NCI-H226 (cell line): ENCODE measurements at regions not wholly inside any gene's neighbourhood (a gene's known extent, or its start where the extent isn't known, plus 50 kb on each side); places are given as distances from the start of the nearest gene placed in this dataset.
"Not testable (repeated sequence)": the region's sequence is repeated elsewhere in the genome, so short reads cannot be mapped to it uniquely, and the experiment has no call there.

Experiments
- DNase-seq: peaks from one replicate; pipeline ENCODE4 v3.0.0-alpha.2; 2015

DNA sequence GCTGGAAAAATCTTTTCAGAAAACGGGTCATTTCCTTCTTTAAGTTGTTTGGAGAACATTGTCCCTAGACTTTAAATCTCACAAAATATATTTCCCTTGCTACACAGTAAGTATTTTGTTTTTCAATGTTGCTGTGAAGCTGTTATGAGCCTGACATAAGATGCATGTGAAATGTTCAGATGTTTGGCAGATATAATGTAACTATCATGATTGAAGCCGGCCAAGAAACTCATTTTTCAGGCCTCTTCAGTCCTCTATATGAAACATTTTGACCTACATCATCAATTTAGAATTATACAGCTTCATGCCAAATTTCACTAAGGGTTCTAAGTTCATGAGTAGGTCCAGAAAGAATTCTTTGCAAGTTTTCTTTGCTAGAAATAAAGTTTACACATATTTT lies 133.8 kb downstream of the JRKL start:
- DNase-seq, result no peak

DNA sequence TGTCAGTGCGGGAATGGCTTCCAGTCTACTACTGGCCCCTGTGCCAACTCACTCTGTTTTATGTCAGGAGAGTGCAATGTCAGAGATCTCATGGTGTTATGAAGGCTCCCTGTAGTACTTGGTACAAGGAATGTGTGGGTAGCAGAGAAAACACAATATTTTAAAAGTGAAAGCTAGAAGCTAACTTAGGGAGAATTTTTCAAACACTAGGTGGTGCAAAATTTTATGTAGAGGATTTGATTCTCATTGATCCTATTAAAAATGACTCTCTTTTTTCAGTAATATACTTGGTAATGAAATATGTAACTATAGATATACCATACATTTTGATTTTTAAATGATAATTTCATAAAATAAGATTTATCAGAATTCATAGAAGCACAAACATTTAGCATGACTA lies 134.7 kb downstream of the JRKL start:
- peak; percentile 29 for DNase-seq

DNA sequence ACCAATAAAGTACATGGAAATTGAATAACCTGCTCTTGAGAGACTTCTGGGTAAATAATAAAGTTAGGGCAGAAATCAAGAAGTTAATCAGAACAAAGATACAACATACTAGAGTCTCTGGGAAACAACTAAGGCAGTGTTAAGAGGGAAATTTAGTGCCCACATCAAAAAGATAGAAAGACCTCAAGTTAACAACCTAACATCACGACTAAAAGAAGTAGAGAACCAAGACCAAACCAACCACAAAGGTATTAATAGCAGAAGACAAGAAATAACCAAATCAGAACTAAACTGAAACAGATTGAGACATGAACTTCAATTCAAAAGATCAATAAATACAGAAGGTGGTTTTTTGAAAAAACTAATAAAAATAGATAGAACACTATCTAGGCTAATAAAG lies 140.7 kb downstream of the JRKL start:
- no peak for DNase-seq

DNA sequence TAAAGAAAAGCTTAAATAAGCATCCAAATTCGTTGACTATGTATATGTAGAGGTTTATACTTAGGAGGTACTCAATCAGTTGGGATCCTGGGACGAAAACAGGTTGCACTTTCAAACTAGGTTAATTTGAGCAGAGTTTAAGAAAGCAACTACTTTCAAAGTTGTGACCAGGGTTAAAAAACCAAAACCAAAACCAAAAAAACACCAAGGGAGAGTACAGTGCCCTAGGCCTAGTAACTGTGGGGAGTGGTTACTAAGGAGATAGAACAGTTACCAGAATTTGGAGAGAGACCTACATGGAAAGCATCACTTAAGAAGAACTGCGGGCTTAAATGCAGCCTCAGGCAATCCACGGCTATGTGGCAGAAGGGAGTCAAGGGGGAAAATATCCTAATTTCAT lies 148.3 kb downstream of the JRKL start:
- no peak for DNase-seq

DNA sequence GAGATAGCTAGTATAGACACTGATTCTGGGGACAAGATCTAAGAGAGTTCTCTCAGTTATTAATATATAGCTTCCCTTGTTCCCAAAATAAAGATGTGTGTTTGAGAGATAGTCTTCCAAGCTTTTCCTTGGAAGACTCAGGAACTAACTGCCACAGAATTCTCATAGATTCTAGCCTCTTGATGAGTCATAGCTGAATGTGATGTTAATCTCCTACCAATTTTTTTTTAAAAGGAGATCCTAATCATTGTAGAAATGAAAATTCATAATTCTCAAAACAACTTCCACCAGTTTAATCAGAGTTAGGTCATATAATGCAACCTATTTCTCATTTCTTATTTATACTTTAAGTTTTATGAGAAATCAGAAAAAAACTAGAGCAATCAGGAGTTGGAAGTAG lies 148.8 kb downstream of the JRKL start:
- DNase-seq, result no peak

DNA sequence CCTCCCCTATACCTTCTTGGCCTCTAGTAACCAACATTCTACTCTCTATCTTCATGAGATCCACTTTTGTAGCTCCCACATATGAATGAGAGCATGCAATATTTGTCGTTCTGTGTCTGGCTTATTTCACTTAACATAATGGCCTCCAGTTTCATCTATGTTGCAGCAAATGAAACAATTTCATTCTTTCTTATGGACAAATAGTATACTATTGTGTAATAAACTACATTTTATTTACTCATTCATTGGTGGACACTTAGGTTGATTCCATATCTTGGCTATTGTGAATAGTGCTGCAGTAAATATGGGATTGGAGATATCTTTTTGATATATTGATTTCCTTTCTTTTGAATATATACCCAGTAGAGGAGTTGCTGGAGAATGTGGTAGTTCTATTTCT lies 151.1 kb downstream of the JRKL start:
- DNase-seq, result no peak

DNA sequence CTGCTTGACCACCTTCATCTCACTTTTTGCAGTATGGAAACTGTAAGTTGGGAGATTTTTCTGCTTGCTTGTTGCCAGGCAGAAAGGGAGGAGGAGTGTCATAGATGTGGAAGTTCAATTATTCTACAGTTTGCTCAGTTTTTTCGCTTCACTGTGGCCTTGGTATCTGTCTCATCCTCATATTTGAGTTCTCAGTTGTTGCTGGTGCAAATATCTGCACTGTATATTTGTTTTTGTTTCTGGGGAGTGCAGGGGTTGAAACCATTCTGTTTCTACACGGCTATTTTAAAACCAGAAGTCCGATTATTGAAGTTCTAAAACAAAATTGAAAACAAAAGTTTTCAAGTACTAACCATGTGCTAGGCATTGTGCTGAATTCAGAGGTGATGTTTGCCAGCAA lies 153.4 kb downstream of the JRKL start:
- no peak for DNase-seq

DNA sequence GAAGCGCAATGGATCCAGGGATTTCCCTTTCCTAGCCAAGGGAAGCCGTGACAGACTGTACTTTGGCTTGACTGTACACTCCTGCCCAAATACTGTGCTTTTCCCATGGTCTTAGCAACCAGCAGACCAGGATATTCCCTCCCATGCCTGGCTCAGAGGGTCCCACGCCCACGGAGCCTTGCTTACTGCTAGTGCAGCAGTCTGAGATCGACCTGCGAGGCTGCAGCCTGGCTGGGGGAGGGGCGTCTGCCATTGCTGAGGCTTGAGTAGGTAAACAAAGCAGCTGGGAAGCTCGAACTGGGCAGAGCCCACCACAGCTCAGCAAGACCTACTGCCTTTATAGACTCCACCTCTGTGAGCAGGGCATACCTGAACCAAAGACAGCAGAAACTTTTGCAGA lies 155.4 kb downstream of the JRKL start:
- not testable (repeated sequence) for DNase-seq

DNA sequence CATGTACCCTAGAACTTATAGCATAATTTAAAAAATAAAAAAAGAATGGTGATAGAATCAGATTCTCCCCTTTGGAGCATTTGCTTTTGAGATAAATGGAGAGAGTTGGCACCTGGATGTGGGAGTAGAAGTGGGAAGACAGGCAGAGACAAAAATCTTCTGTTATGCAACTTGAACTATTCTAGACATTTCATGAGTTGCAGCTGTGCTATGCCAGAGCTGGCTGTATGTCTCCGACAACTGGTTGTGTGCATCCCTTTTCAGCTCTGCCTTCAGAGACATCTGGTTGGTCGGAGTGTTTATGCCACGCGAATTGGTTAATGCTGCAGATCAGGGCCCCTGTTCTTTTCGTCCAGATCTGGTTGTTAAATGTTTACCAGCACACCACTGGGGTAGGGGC lies 161.3 kb downstream of the JRKL start:
- DNase-seq, result no peak

DNA sequence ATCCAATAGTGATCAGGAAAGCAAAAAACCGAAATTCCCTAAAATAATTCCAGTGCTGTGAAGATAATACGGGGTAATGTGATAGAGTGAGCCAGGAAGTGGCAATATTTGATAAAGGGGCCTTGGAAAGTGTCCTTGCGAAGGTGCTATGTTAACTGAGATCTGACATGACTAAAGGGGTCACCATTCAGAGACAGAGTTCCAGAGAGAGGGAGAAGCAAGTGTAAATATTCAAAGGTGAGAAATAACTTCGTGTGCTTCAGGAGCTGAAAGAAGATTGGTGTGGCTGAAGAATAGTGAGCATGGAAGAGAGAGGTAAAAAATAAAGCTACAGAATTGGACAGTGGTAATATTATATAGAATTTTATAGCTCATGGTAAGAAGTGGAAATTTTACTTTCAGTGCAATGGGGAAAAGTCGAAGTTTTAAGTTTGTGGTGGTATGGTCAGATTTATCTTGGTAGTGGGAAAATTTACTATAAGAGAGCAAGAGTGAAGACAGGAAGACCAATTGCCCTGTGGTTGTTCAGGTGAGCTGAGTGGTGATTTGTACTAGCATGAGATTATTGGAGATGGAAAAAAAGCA lies 164.5 kb downstream of the JRKL start:
- DNase-seq, result no peak

DNA sequence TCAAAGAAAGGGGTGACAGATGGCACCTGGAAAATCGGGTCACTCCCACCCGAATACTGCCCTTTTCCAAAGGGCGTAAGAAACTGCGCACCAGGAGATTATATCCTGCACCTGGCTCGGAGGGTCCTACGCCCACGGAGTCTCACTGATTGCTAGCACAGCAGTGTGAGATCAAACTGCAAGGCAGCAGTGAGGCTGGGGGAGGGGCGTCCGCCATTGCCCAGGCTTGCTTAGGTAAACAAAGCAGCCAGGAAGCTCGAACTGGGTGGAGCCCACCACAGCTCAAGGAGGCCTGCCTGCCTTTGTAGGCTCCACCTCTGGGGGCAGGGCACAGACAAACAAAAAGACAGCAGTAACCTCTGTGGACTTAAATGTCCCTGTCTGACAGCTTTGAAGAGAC lies 166.0 kb downstream of the JRKL start:
- not testable (repeated sequence) for DNase-seq

DNA sequence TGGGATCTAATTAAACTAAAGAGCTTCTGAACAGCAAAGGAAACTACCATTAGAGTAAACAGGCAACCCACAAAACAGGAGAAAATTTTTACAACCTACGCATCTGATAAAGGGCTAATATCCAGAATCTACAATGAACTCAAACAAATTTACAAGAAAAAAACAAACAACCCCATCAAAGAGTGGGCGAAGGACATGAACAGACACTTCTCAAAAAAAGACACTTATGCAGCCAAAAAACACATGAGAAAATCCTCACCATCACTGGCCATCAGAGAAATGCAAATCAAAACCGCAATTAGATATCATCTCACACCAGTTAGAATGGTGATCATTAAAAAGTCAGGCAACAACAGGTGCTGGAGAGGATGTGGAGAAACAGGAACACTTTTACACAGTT lies 170.9 kb downstream of the JRKL start:
- DNase-seq, result not testable (repeated sequence)

DNA sequence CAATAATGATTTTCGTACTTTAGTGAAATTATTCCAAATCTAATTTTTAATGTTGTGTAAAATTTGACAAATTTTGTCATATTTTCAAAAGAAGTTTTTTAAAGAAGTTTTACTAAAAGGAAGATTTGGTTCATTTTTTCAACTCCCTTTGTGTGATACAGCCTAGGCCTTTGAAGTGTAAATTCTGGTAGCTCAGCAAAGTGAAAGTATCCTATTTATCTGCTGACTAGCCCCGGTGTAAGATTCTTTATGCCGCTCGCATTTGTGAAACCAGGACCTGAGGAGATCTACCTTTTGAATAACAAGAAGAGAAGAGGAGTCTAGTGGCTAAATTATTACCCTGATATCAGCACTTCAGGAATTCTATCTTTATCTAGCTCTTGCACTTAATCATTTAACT lies 177.4 kb downstream of the JRKL start:
- no peak for DNase-seq

DNA sequence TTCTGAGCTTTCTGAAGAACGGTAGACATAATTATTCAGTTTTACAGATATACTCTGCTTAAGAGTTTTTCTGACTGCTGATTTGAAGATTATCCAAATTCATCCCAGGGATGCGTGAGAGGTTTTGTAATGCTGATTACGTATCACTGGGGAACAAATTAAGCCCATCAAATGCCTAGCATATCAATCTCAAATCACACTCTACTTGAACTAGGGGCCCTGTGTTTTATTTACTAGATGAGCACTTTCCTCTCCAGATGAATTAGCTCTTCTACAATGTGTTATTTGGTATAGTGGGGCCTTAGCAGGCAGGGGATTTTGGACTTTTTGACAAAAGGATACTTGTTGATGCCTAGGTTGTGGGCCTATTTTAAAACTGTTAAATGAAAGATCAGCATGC lies 177.9 kb downstream of the JRKL start:
- DNase-seq, result no peak

DNA sequence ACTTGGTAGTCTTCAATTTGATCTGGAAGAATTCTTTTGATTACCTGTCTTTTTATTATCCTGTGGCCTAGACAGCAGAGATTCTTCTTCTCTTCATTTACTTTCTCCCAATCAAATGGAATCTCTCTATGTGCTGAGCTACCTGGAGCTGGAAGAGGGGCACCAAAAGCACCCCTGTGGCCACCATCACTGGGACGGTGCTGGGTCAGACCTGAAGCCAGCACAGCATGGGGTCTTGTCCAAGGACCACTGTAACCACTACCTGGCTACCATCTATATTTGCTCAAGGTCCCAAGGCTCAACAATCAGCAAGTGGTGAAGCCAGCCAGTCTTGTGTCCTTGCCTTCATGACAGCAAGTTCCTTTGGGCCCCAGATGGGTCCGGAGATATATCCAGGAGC lies 186.6 kb downstream of the JRKL start:
- no peak for DNase-seq

DNA sequence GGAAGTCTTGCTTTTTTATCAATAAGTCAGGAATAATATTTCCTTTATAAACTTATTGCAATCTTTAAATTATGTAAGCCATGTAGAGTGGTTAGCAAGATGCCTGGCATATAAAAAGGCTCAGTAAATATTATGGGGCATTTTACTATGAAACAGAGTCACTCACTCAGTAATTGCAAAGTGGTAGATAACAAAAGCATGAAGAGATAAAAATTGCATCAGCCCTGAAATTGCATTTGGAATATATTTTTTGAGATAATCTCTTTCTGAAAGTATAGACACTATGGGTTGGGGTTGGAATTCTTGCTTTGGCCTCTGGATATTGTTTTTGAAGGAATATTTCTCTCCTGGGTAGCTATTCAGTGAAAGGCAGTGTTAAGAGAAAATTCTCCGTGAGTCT lies 188.6 kb downstream of the JRKL start:
- no peak for DNase-seq

DNA sequence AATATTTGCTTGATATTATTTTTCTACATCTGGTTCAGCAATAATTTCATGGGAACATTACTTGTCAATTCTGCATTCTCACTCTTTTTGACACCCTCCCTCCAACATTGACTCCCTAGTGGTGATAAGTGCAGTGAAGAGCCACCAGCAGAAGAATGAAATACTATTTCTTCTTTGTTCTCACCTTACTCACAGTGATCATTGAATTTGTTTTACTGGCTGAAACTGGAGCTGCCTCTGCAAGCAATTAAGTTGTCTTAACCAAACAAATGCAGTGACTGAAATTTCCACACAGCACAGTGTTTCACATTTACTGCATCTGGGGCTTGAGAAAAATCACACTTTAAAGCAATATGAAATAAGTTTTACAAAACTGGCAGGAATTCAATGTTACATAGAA lies 189.8 kb downstream of the JRKL start:
- no peak for DNase-seq

DNA sequence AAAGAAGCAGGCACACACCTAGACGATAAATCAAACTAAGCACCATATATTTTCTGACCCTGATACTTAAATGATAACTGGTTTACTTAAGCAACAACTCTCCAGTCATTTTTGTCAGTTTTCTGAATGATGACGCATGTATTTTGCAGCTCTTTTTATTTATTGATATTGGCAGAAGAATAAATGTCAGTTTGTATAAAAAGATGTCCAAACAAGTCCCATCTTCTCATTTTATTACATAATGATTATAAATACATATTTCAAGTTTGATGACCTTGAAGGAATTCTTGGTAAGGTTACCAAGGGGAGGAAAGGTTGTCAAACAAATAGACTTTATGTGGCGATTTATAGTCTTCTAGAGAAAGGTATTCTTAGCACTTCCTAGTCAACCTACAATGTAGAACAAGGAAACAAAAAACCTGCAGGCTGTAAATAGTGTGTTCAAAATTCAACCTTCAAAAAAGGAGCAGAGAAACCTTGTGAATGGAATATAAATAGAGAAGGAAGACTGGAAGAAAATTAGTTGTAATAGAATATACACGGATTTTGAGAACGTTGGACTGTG lies 190.7 kb downstream of the JRKL start:
- DNase-seq, result no peak

DNA sequence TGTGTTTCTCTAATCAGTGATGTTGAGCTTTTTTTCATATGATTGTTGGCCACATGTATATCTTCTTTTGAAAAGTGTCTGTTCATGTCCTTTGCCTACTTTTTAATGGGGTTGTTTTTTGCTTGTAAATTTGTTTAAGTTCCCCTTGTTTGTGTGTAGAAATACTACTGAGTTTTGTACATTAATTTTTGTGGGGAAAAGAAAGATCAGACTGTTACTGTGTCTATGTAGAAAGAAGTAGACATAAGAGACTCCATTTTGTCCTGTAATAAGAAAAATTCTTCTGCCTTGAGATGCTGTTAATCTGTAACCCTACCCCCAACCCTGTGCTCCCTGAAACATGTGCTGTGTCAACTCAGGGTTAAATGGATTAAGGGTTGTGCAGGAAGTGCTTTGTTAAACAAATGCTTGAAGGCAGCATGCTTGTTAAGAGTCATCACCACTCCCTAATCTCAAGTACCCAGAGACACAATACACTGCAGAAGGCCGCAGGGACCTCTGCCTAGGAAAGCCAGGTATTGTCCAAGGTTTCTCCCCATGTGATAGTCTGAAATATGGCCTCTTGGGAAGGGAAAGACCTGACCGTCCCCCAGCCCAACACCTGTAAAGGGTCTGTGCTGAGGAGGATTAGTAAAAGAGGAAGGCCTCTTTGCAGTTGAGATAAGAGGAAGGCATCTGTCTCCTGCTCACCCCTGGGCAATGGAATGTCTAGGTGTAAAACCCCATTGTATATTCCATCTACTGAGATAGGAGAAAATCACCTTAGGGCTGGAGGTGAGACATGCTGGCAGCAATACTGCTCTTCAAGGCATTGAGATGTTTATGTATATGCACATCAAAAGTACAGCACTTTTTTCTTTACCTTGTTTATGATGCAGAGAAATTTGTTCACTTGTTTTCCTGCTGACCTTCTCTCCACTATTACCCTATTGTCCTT lies 196.4 kb downstream of the JRKL start:
- DNase-seq, result not testable (repeated sequence)

DNA sequence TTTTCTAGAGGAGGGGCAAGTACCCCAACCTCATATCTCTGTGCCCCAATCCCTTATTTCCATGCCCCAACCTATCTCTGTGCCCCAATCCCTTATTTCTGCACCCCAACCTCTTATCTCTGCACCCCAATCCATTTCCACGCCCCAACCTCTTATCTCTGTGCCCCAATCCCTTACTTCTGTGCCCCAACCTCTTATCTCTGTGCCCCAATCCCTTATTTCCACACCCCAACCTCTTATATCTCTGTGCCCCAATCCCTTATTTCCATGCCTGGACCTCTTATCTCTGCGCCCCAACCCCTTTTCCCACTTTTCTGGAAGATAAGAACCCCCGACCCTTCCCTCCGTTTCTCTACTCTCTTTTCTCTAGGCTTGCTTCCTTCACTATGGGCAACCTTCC lies 199.0 kb downstream of the JRKL start:
- not testable (repeated sequence) for DNase-seq

DNA sequence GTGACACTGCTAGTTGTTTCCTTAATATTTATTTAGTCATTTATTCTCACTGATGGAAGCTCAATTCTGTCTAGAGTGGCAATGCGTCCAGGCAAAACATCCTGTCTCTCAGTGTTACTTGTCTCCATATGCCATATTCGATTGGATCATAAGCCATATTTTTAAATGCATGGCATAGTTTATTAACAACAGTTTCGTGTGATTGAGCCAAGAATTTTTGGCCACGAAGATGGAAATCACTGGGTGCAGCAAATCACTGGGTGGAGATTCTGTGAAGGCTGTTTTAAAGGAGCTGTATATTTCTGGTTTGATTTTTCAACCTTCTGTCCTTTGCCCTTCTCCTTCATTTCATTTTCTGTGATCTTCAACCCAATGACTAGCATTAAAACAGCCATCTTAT lies 205.2 kb downstream of the JRKL start:
- no peak for DNase-seq

DNA sequence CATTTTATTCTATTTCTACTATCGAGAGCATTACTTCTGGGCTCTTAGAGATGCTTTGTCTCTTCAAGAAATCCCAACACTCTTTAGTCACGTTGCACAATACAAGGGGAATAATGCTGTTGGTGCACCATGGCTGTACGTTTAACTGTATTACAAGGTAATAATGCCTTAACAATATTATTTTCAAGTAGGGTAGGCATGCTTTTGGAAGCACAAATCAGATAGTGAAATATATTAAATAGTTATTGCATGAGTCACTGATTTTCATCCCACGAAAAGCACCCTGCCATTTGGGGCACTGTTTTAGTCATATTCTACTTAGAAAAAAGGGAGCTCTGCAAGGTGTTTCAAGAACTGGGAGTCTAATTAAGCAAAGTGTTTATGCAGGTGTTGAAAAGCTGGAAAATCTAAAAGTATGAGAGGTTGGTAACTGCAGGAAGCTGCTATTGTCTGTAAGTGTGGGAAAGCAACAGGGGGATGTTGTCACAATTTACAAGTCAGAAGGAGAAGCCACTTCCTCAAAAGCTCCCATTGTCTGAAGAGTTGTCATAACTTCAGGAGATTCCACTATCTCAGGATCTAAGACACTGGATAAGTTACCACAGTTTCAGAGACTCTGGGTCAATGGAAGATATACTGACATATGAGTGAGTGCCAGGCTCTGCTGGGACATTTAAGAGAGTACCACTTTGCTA lies 218.2 kb downstream of the JRKL start:
- peak; percentile 56 for DNase-seq

DNA sequence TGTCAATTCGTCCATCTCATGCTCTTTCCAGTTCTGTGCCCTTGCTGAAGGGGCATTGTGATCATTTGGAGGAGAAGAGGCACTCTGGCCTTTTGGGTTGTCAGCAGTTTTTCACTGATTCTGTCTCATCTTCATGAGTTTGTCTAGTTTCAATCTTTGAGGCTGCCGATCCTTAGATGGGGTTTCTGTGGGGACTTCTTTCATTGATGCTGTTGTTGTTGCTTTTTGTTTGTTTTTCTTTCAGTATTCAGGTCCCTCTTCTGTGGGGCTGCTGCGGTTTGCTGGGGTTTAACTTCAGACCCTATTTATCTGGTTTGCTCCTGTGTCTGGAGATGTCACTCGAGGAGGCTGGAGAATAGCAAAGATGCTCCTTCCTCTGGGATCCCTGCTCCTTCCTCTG lies 224.3 kb downstream of the JRKL start:
- no peak for DNase-seq

DNA sequence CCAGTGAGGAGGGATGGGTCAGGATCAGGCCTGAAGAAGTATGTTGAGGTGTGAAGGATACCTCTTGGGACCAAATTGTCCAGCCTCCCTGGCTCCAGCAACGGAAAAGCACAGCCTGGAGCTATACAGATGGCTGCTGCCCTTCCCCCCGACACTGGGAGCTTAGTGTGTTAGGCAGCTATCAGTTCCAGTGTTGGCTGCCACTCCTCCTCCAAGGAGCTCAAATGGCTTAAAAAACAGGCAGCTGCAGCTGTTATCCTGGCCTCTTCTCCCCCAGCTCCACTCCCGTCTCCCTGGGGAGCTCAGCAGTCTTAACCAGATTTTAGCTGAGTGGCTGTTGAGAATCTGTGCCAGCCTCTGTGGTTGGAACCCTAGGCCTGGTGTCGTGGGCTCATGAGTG lies 225.0 kb downstream of the JRKL start:
- DNase-seq, result no peak
